ENCODE measurements at regions not wholly inside any gene's neighbourhood (a gene's known extent, or its start where the extent isn't known, plus 50 kb on each side); places are given as distances from the start of the nearest gene placed in this dataset.

DNA sequence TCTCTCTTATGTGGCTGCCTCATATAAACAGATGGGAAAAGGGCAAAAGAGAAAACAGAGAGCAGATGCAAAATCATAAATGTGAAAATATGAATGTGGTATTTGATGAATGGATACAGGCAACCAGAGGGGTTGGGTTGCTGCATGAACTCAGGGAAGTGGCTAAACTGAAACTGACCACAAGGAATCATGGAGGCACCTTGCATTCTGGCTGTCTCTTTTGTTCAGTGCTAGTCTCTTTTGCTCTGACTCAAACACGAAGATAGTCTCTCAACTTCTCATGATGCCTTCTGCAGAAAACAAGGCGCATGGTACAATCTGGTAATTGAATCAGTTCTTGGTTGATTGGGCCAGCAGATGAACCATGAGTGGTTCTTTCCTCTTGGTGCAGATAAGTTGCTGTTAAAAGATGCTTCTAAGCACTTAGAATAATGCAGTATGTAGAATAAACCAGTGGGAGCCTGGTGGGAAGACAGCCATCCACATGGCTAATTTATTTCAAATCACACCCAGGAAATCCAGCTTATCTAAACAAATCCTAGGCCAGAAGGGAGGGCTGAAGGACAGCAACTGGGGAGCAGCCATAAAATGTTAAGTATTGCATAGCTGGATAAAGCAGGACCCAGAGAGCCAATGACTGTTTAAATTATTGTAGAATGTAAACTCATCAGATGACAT, 64.2 kb downstream of the HLX start:
- ChIA-PET POLR2A (no interaction called here), CTCF (interaction anchor here (1.3 kb wide), 1 partner anchor 260 kb away, joined by 4 read pairs; no protein-coding TSS in a partner anchor)
- no peak overlapping the region for H2AFZ ChIP-seq (ENCODE audit: low read depth, low read length)
- no peak for FAIRE-seq
- no TSS peak for BruUV-seq (replicated peaks)
- H3K4me2 ChIP-seq (ENCODE audit: insufficient read depth, low read length) = no peak overlapping the region
- H3K9me1 ChIP-seq (replicated peaks; ENCODE audit: control insufficient read depth, extremely low read depth, insufficient read depth, low read length) = no peaks in the 10 kb centered on the region
- dilution Hi-C loops (cut with MboI; ENCODE audit: extremely low pct_ligation_motif_present, low sequenced_read_pairs) = no loop called here
- intact Hi-C loops (cut with micrococcal nuclease) = no loop called here
- no peaks in the 10 kb centered on the region for H3K9me3 ChIP-seq (replicated peaks; ENCODE audit: control insufficient read depth, insufficient read depth, low read length)
- no peak overlapping the region for H3K4me3 ChIP-seq (replicated peaks in 1 of 3; ENCODE audit: insufficient read depth in 1 of 3, low read depth in 1 of 3, low read length in 3 of 3)
- no peaks in the 10 kb centered on the region for H3K4me1 ChIP-seq (ENCODE audit: control insufficient read depth, extremely low read depth, insufficient read depth, low read length)
- H3K79me2 ChIP-seq (ENCODE audit: control insufficient read depth, insufficient read depth, low read length) = no peaks in the 10 kb centered on the region
- H3K27me3 ChIP-seq (ENCODE audit: control insufficient read depth in 2 of 2, insufficient read depth in 2 of 2, low read length in 2 of 2) = peaks cover 0 to 2% of the 10 kb centered on the region in 2 experiments
- no peak for DNase-seq (ENCODE audit: low read depth, low spot score)
- no peak overlapping the region for H3K9ac ChIP-seq (replicated peaks; ENCODE audit: extremely low read depth, insufficient read depth, low read length)
- H4K20me1 ChIP-seq (replicated peaks; ENCODE audit: control insufficient read depth, extremely low read depth, insufficient read depth, low read length) = no peaks in the 10 kb centered on the region
- no peak overlapping the region for H3K27ac ChIP-seq (ENCODE audit: insufficient read depth, low read depth, low read length)
- no peaks in the 10 kb centered on the region for H3K36me3 ChIP-seq (ENCODE audit: control insufficient read depth in 2 of 2, extremely low read depth in 1 of 2, insufficient read depth in 2 of 2, low read length in 2 of 2)
- no peak for TF ChIP-seq FOS (IDR thresholded peaks at IDR 0.05; ENCODE audit: borderline replicate concordance, insufficient read depth, low read length)
- TF ChIP-seq JUN (IDR thresholded peaks at IDR 0.05; ENCODE audit: borderline replicate concordance, insufficient read depth, insufficient read length, low read depth) = no peak
- no peak for TF ChIP-seq MYC (IDR thresholded peaks at IDR 0.05; ENCODE audit: low read depth, low read length)
- TF ChIP-seq, protein P1, sequence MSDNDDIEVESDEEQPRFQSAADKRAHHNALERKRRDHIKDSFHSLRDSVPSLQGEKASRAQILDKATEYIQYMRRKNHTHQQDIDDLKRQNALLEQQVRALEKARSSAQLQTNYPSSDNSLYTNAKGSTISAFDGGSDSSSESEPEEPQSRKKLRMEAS (IDR thresholded peaks at IDR 0.05; ENCODE audit: insufficient read depth, insufficient read length) = no peak
- TF ChIP-seq POLR2AphosphoS5 (IDR thresholded peaks at IDR 0.05; ENCODE audit: insufficient read depth, low read depth, low read length) = no peak
- TF ChIP-seq POLR2A (IDR thresholded peaks at IDR 0.05; ENCODE audit: low read depth, low read length) = no peak

DNA sequence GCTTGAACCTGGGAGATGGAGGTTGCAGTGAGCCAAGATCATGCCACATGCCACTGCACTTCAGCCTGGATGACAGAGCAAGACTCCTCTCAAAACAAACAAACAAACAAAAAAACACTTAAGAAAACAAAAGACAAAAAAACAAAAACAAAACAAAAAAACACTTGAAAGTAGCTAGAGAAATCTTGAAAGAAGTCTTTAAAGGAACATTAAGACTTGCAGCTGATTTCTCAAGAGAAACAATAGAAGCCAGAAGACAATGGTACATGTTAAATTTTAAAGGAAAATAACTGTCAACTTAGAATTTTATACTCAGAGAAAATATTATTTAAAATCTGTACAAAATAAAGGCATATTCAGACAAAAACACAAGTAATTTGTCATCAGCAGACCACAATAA, 71.3 kb downstream of the HLX start:
- ChIA-PET POLR2A (no interaction called here), CTCF (no interaction called here)
- H3K79me2 ChIP-seq (ENCODE audit: control insufficient read depth, insufficient read depth, low read length) = no peaks in the 10 kb centered on the region
- H3K4me3 ChIP-seq (replicated peaks in 1 of 3; ENCODE audit: insufficient read depth in 1 of 3, low read depth in 1 of 3, low read length in 3 of 3) = no peak overlapping the region
- no peak for DNase-seq (ENCODE audit: low read depth, low spot score)
- no peaks in the 10 kb centered on the region for H3K4me1 ChIP-seq (ENCODE audit: control insufficient read depth, extremely low read depth, insufficient read depth, low read length)
- no peaks in the 10 kb centered on the region for H3K9me3 ChIP-seq (replicated peaks; ENCODE audit: control insufficient read depth, insufficient read depth, low read length)
- TF ChIP-seq GATA2 (IDR thresholded peaks at IDR 0.05; ENCODE audit: insufficient read depth, insufficient read length, low read depth, low read length) = no peak
- TF ChIP-seq, protein P2, sequence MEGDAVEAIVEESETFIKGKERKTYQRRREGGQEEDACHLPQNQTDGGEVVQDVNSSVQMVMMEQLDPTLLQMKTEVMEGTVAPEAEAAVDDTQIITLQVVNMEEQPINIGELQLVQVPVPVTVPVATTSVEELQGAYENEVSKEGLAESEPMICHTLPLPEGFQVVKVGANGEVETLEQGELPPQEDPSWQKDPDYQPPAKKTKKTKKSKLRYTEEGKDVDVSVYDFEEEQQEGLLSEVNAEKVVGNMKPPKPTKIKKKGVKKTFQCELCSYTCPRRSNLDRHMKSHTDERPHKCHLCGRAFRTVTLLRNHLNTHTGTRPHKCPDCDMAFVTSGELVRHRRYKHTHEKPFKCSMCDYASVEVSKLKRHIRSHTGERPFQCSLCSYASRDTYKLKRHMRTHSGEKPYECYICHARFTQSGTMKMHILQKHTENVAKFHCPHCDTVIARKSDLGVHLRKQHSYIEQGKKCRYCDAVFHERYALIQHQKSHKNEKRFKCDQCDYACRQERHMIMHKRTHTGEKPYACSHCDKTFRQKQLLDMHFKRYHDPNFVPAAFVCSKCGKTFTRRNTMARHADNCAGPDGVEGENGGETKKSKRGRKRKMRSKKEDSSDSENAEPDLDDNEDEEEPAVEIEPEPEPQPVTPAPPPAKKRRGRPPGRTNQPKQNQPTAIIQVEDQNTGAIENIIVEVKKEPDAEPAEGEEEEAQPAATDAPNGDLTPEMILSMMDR (IDR thresholded peaks at IDR 0.05; ENCODE audit: extremely low read depth in 1 of 2, insufficient read depth in 1 of 2, low read depth in 1 of 2, low read length in 2 of 2) = no peak
- TF ChIP-seq, protein P1 (IDR thresholded peaks at IDR 0.05; ENCODE audit: insufficient read depth, insufficient read length) = no peak
- no peak for TF ChIP-seq MYC (IDR thresholded peaks at IDR 0.05; ENCODE audit: low read depth, low read length)
- TF ChIP-seq POLR2AphosphoS5 (IDR thresholded peaks at IDR 0.05; ENCODE audit: insufficient read depth, low read depth, low read length) = no peak
- no peak for TF ChIP-seq POLR2A (IDR thresholded peaks at IDR 0.05; ENCODE audit: low read depth, low read length)
- no peak for TF ChIP-seq EZH2 (IDR thresholded peaks at IDR 0.05; ENCODE audit: borderline replicate concordance, low read depth, low read length, severe bottlenecking)
- TF ChIP-seq JUN (IDR thresholded peaks at IDR 0.05; ENCODE audit: borderline replicate concordance, insufficient read depth, insufficient read length, low read depth) = no peak
- TF ChIP-seq FOS (IDR thresholded peaks at IDR 0.05; ENCODE audit: borderline replicate concordance, insufficient read depth, low read length) = no peak
- no peaks in the 10 kb centered on the region for H4K20me1 ChIP-seq (replicated peaks; ENCODE audit: control insufficient read depth, extremely low read depth, insufficient read depth, low read length)
- dilution Hi-C loops (cut with MboI; ENCODE audit: extremely low pct_ligation_motif_present, low sequenced_read_pairs) = no loop called here
- H3K27ac ChIP-seq (ENCODE audit: insufficient read depth, low read depth, low read length) = no peak overlapping the region
- no peaks in the 10 kb centered on the region for H3K9me1 ChIP-seq (replicated peaks; ENCODE audit: control insufficient read depth, extremely low read depth, insufficient read depth, low read length)
- no TSS peak for BruUV-seq (replicated peaks)
- H2AFZ ChIP-seq (ENCODE audit: low read depth, low read length) = no peak overlapping the region
- H3K36me3 ChIP-seq (ENCODE audit: control insufficient read depth in 2 of 2, extremely low read depth in 1 of 2, insufficient read depth in 2 of 2, low read length in 2 of 2) = no peaks in the 10 kb centered on the region
- FAIRE-seq = no peak
- H3K27me3 ChIP-seq (ENCODE audit: control insufficient read depth in 2 of 2, insufficient read depth in 2 of 2, low read length in 2 of 2) = no peaks in the 10 kb centered on the region
- intact Hi-C loops (cut with micrococcal nuclease) = no loop called here
- H3K4me2 ChIP-seq (ENCODE audit: insufficient read depth, low read length) = no peak overlapping the region
- H3K9ac ChIP-seq (replicated peaks; ENCODE audit: extremely low read depth, insufficient read depth, low read length) = no peak overlapping the region
